A673 (cell line): ENCODE measurements at regions not wholly inside any gene's neighbourhood (a gene's known extent, or its start where the extent isn't known, plus 50 kb on each side); places are given as distances from the start of the nearest gene placed in this dataset.

Source experiments
- BruUV-seq: library from RNA; stranded (reverse); fragments of 400-500 nt; replicated peaks from 2 replicates; lab custom pipeline; 2021; lab: Mats Ljungman, UMichigan
- CTCF ChIA-PET: fragments of 300-600 bp; sonication (Branson Sonifier 250); formaldehyde crosslinking; loops from one replicate; lab custom pipeline; 2022; ENCODE audit warnings: antibody characterized with exemption; lab: Charles Lee
- POLR2A ChIA-PET: fragments of 300-600 bp; sonication (Branson Sonifier 250); formaldehyde crosslinking; loops from one replicate; lab custom pipeline; 2022; ENCODE audit warnings: antibody characterized with exemption; ENCODE audit not compliant: low non-redundant PET; lab: Charles Lee
- DNase-seq: peaks from one replicate; pipeline ENCODE4 v3.0.0-alpha.2; 2015; ENCODE audit warnings: low spot score
- H3K27ac ChIP-seq: fragments of 200-600 bp; sonication (generic); 2 replicates; pipeline ENCODE4 v1.5.1; 2016; ENCODE audit warnings: mixed run types, low read depth, mild to moderate bottlenecking, mixed read lengths, antibody characterized with exemption, low read length; ENCODE audit not compliant: poor library complexity, severe bottlenecking
- H3K27me3 ChIP-seq: fragments of 200-600 bp; sonication (generic); replicated peaks from 2 replicates; pipeline ENCODE4 v1.6.1; 2017; ENCODE audit warnings: mixed run types, low read depth, mild to moderate bottlenecking, mixed read lengths, antibody characterized with exemption, low read length; ENCODE audit not compliant: insufficient read depth, poor library complexity
- H3K36me3 ChIP-seq: fragments of 200-600 bp; sonication (generic); 2 replicates; pipeline ENCODE4 v1.6.1; 2016; ENCODE audit warnings: mixed run types, mild to moderate bottlenecking, mixed read lengths, antibody characterized with exemption, low read length; ENCODE audit not compliant: insufficient read depth, poor library complexity, severe bottlenecking
- H3K4me1 ChIP-seq: fragments of 200-600 bp; sonication (generic); 2 replicates; pipeline ENCODE4 v1.6.1; 2017; ENCODE audit warnings: mixed run types, mild to moderate bottlenecking, mixed read lengths, antibody characterized with exemption, low read length; ENCODE audit not compliant: insufficient read depth, poor library complexity, severe bottlenecking
- H3K4me3 ChIP-seq: fragments of 200-600 bp; sonication (generic); 2 replicates; pipeline ENCODE4 v1.5.1; 2016; ENCODE audit warnings: low read depth, mixed run types, mild to moderate bottlenecking, mixed read lengths, low read length; ENCODE audit not compliant: poor library complexity, severe bottlenecking
- H3K9me3 ChIP-seq: fragments of 200-600 bp; sonication (generic); 2 replicates; pipeline ENCODE4 v1.6.1; 2016; ENCODE audit warnings: mixed run types, low read depth, mild to moderate bottlenecking, mixed read lengths, antibody characterized with exemption, low read length; ENCODE audit not compliant: poor library complexity, severe bottlenecking
- EZH2 ChIP-seq: fragments of 200-600 bp; sonication (generic); IDR thresholded peaks from 2 replicates; pipeline ENCODE4 v1.6.1; 2017; ENCODE audit warnings: borderline replicate concordance, low read depth, mild to moderate bottlenecking, mixed read lengths, antibody characterized with exemption, low read length; ENCODE audit not compliant: poor library complexity, severe bottlenecking
- intact Hi-C: fragments of 100-400 bp; cut with micrococcal nuclease; formaldehyde crosslinking; loops from one replicate; pipeline ENCODE4 v1.10.0; 2022; ENCODE audit not compliant: unreplicated experiment
- TF ChIP-seq, protein P1 (sequence below): fragments of 300-800, 200-600 bp; sonication (generic); conservative IDR thresholded peaks from 2 replicates; pipeline ENCODE4 v1.5.1; 2017; ENCODE audit warnings: low read depth, mild to moderate bottlenecking, antibody characterized with exemption, low read length, moderate library complexity, mixed read lengths

DNA sequence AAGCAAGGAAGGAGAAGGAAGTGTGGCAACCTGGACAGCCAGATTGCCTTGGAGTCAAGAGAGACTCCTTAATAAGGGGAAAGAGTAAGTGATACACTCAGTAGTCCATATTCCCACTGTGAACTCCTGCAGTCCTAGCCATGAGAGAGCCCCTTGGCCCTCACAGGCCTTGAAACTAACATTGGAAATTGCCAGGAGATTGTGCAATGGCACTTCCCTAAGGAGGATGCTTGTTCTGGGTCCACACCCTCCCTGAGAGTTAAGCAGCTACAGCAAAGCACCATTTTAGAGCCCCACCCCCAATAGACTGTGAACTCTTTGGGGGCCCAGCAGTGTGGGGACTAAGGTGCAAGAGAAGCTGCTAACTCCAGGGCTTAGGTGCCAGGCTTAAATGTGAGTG lies 367.7 kb upstream of the CAMK1G start:
- Histone ChIP-seq H3K36me3 (no peaks in the 10 kb centered on the region), H3K9me3 (no peaks in the 10 kb centered on the region), H3K4me3 (no peak overlapping the region), H3K27me3 (peaks cover 69% of the 10 kb centered on the region), H3K27ac (no peak overlapping the region), H3K4me1 (no peaks in the 10 kb centered on the region)
- intact Hi-C loops = loop anchor here (5.0 kb wide), 1 partner anchor 49 kb away; no protein-coding TSS in a partner anchor
- POLR2A ChIA-PET = no interaction called here
- CTCF ChIA-PET = no interaction called here
- BruUV-seq = no TSS peak
- DNase-seq = no peak
- no peak for TF ChIP-seq EZH2
- TF ChIP-seq, protein P1, sequence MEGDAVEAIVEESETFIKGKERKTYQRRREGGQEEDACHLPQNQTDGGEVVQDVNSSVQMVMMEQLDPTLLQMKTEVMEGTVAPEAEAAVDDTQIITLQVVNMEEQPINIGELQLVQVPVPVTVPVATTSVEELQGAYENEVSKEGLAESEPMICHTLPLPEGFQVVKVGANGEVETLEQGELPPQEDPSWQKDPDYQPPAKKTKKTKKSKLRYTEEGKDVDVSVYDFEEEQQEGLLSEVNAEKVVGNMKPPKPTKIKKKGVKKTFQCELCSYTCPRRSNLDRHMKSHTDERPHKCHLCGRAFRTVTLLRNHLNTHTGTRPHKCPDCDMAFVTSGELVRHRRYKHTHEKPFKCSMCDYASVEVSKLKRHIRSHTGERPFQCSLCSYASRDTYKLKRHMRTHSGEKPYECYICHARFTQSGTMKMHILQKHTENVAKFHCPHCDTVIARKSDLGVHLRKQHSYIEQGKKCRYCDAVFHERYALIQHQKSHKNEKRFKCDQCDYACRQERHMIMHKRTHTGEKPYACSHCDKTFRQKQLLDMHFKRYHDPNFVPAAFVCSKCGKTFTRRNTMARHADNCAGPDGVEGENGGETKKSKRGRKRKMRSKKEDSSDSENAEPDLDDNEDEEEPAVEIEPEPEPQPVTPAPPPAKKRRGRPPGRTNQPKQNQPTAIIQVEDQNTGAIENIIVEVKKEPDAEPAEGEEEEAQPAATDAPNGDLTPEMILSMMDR = no peak

DNA sequence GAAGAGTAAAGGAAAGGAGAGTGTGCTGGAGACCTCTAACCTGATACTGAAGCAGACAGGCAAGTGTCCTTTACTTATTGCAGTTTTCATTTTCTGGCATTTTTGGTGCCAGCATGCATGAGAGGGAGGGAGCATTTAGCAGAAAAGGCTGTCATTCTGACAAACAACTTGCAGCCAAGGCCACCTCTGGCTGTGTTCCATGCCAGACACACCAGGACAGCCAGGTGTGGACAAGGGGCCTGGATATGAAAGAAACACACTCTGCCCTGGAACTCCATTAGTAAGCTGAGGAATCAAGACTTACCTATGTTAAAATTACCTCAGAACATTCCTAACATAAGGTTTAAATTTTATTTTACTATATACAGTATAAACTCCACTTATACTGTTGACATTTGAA lies 365.4 kb upstream of the CAMK1G start:
- BruUV-seq = no TSS peak
- Histone ChIP-seq H3K4me3 (no peak overlapping the region), H3K27ac (no peak overlapping the region), H3K4me1 (no peaks in the 10 kb centered on the region), H3K9me3 (no peaks in the 10 kb centered on the region), H3K27me3 (peaks cover 48% of the 10 kb centered on the region), H3K36me3 (no peaks in the 10 kb centered on the region)
- ChIA-PET POLR2A (no interaction called here), CTCF (no interaction called here)
- DNase-seq = no peak
- intact Hi-C loops = loop anchor here (5.0 kb wide), 1 partner anchor 51 kb away; no protein-coding TSS in a partner anchor
- TF ChIP-seq, protein P1 = no peak
- no peak for TF ChIP-seq EZH2

DNA sequence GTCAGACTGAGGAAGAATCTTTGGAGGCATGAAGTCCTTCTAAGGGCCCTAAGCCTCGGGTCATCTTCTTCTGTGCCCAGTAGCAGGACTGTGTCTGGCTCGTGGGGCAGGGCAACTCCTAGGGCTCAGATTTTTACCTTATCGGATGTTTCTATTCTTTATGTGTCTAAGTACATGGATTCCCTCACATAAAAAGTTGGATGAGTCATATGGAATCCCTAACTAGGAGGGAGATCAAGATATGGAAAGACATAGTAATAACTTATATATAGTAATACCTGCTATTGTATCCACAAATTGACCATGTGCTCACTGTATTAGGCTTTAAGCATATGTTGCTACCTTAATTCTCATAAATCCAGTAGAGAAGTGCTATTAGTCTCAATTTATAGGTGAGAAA lies 364.5 kb upstream of the CAMK1G start:
- BruUV-seq = no TSS peak
- no peak overlapping the region for H3K4me3 ChIP-seq
- CTCF ChIA-PET = no interaction called here
- no peaks in the 10 kb centered on the region for H3K9me3 ChIP-seq
- no peak for DNase-seq
- H3K4me1 ChIP-seq = no peaks in the 10 kb centered on the region
- H3K27ac ChIP-seq = no peak overlapping the region
- TF ChIP-seq EZH2 = no peak
- TF ChIP-seq, protein P1 = no peak
- intact Hi-C loops = loop anchor here (5.0 kb wide), 1 partner anchor 52 kb away; no protein-coding TSS in a partner anchor
- peaks cover 45% of the 10 kb centered on the region for H3K27me3 ChIP-seq
- POLR2A ChIA-PET = no interaction called here
- no peaks in the 10 kb centered on the region for H3K36me3 ChIP-seq
